ENCODE measurements at regions not wholly inside any gene's neighbourhood (a gene's known extent, or its start where the extent isn't known, plus 50 kb on each side); places are given as distances from the start of the nearest gene placed in this dataset.
A peak's percentile ranks its signal among the peaks of the same experiment; 100 is the strongest.
"Not testable (repeated sequence)": the region's sequence is repeated elsewhere in the genome, so short reads cannot be mapped to it uniquely, and the experiment has no call there.

DNA sequence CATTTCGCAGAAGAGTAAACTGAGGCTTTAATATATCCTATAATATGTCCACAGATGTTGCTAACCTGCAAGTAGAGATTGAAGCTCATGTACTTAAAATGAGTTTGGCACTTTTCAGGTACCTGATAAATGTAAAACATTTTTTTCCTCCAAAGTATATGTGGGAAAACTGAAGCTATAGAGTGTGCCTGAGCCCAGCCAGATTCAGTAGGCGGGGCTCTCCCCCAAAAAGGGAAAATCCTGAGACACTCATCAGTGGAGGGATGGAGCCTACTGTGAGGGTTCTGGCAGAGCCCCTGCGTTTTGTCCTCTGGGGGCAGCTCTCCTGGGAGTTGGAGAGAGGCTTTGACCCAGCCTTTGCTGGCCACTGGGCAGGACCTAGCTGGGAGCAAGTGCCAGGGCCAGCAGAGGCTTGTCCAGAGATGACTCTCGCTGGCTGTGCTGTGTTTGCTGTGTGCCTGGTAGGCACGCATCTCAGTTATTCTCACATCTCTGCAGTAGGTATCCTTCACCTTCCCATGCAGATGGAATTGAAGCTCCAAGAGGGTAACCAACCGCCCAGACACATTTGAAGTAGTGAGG is 81.1 kb upstream of the SPRY4 start:
- DNase-seq (ENCODE audit: low spot score): no peak

DNA sequence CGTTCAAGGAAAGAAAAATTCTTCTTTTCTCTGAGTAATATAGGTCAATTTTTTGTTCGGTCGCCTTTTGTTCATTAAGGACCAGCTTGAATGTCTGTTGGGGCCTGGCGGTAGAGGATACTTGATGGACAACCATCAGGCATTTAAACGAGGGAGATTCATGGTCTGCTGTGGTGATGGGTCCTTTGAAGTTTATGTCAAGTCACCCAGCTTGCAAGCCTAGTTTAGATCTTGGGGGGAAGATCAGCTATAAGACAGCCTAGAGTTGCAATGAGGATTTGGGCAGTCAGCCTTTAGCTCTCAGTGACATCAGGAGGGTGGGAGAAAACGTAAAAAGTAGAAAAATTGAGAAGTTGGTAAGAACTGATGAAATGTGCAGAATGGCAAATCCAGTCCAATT is 80.2 kb upstream of the SPRY4 start:
- DNase-seq (ENCODE audit: low spot score): no peak

DNA sequence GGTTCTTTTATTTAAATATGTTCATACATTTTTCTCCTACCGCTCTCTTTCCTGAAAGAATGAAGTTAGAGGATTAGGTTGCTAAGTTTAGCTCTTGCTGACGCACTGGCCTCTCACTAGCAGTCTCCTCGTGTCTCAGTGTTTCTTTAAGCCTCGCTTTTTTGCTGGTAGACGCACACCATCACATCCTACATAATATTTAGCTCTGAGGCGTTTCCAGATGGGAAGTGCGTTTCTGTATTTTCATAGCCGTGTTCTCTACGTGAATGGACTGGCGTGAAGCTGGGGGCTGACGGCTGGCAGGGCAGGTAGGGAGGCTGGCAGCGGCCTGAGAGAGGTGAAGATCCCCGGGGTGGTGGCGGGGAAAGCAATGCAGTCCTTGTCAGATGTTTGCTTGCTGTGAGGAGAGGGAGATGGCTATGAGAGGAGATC is 79.2 kb upstream of the SPRY4 start:
- no peak for DNase-seq (ENCODE audit: low spot score)

DNA sequence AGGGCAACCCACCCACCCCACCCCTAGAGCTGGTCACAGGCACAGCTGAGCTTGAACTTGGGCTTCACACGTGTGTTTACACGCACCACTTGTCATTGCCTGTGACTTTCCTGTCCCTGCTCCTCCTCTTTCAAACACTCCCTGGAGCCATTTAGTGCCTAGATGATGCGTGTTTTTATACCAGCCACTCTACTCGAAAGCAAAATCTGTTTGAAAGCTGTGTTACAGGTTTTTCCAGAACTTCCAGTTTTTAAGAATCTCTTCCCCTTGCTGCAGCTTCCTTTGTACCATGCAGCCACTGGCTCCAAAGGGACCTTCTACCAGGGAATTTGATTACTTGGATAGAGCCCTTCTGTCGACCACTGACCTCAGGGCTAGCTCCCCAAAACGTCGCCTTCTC is 78.8 kb upstream of the SPRY4 start:
- DNase-seq (ENCODE audit: low spot score): no peak

DNA sequence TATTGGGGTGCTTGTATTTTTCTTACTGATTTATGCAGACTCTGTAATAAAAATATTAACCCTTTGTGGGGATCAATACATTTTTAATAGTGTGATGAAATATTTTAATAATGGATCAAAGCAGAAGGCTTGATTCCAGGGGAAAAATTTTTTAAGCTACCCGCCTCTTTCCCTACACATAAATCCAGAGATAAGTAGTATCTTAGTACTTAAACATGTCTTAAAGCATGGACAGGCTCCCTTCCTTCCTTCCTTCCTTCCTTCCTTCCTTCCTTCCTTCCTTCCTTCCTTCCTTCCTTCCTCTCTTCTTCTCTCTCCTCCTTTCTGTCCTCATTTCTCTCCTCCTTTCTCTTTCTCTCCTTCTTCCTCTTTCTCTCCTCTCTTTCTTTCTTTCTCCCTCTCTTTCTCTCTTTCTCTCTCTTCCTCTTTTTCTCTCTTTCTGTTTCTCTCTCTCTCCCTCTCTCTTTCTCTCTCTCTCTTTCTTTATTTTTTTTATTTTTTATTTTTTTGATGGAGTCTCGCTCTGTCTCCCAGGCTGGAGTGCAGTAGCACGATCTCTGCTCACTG is 78.0 kb upstream of the SPRY4 start:
- DNase-seq (ENCODE audit: low spot score): no peak

DNA sequence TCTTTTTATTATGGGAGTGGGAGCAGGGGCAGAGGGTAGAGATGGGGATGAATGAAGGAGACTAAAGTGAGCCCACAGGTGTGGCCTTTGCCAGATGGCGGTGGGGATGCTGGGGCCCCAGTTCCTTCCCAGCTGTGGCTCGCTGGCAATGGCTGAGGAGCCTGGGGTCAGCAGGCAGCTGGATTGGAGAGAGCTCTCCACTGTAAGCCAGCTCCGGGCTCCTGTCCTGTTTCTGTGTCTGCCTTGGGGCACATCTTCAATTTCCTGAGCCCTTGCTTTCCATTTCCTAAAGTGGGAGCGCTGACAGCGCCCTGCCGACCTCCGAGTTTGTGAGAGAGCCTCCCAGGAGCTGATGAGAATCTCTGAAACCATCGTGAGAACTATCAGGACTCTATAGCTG is 75.6 kb upstream of the SPRY4 start:
- no peak for DNase-seq (ENCODE audit: low spot score)

DNA sequence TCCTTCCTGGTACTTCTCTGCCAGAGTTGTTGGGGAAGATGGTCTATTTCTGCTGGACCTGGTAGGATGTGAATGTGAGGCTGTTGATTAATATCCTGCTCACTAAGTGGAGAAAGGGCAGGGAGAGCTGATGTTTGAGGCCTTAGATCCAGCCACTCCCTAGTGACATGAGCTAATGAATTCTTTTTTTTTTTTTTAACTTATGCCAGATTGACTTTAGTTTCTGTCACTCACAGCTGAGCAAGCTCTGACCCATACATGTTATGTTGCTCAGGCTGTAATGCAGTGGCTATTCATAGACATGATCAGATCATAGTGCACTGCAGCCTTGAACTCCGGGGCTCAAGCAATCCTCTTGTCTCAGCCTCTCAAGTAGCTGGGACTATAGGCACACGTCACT is 75.1 kb upstream of the SPRY4 start:
- no peak for DNase-seq (ENCODE audit: low spot score)

DNA sequence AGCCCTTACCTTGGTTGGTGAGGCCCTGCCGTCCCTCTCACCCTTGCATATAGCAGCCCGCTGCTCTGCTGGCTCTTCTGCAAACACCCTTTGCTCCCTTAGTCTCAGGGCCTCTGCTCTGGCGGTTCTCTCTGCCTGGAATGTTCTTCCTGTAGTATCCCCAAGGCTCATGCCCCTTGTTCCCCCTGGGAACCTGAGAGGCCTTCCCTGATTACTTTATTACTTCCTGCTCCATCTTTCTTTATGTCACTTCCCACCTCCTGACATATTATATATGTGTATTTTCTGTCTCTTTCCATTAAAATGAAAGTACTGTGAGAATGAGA is 73.9 kb upstream of the SPRY4 start:
- DNase-seq (ENCODE audit: low spot score): no peak

DNA sequence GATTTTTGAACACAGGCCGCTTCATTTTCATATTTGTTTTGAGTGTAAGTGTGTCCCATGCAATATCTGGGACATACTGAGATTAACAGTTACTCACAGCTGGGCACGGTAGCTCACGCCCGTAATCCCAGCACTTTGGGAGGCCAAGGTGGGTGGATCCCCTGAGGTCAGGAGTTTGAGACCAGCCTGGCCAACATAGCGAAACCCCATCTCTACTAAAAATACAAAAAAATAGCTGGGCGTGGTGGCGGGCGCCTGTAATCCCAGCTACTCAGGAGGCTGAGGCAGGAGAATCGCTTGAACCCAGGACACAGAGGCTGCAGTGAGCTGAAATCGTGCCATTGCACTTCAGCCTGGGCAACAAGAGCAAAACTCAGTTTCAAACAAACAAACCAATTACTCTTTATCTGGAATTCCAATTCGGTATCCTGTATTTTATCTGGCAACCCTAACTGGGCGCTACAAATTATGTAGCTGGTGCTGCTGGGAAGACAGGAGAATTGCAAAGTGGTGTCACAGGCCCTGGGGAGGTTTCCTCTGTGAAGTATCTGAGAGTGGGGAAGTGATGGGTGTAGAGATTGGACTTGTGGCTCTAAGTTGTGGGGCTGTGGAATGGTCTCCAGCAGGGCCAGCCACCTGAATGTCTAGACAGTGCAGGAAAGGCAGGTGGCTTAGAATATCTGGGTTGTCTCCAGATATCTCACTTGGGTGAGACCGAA is 73.3 kb upstream of the SPRY4 start:
- DNase-seq (ENCODE audit: low spot score): not testable (repeated sequence)

DNA sequence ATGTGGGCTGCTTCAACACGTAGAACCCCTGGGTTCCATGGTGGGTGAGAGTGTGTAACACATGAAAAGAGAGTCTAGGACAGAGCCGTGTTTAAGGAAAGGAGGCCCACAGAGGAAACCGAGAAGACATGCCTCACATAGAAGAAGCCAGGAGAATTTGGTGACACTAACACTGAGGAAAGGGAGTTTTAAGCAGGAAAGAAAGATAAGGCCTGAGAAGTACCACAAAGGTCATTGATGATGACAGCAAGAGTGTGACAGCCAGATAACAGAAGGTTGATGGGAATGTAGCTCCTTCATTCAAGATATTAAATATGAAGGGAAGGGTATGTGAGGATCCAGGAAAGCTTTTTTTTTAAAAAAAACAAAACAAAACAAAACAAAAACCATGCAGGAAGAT is 72.4 kb upstream of the SPRY4 start:
- no peak for DNase-seq (ENCODE audit: low spot score)

DNA sequence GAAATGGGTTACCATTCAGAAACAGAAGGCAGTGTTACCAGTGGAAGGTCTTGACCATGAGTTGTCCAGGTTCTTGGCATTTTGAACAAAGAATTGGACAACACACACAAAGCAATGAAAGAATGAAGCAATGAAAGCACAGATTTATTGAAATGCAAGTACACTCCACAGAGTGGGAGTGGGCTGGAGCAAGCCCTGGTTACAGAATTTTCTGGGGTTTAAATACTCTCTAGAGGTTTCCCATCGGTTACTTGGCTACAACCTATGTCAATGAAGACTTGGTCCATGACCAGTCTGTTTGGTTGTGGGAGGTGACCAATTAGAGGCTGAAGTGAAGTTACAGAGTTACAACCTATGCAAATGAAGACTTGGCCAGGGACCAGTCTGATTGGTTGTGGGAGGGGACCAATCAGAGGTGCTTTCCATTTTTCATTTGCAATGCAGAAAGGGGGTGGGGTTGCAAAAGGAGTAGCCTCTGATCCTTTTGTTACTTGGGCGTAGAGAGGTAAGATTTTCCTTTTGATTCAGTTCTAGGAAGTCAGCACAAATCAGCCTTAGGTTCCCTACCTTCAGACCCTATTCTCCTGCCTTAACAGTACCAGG is 71.7 kb upstream of the SPRY4 start:
- no peak for DNase-seq (ENCODE audit: low spot score)

DNA sequence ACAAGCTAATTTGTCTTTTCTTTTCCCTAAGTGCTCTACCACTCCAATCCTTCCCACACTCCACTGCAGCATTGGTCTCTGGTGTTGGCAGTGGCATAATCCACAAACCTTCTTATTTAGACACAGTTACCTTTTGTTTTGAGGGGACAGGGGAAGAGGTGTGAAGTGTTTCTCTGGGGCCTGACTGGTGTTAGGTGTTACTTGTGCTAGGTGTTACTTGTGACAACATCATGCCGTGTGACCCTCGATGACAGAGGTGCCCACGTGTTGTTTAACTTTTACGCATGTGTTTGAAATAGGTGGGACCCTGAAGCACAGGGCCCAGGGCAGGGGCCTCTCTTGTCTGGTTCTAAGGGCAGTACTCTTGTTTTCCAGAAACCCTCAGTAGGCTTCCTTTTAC is 70.5 kb upstream of the SPRY4 start:
- DNase-seq (ENCODE audit: low spot score): no peak

DNA sequence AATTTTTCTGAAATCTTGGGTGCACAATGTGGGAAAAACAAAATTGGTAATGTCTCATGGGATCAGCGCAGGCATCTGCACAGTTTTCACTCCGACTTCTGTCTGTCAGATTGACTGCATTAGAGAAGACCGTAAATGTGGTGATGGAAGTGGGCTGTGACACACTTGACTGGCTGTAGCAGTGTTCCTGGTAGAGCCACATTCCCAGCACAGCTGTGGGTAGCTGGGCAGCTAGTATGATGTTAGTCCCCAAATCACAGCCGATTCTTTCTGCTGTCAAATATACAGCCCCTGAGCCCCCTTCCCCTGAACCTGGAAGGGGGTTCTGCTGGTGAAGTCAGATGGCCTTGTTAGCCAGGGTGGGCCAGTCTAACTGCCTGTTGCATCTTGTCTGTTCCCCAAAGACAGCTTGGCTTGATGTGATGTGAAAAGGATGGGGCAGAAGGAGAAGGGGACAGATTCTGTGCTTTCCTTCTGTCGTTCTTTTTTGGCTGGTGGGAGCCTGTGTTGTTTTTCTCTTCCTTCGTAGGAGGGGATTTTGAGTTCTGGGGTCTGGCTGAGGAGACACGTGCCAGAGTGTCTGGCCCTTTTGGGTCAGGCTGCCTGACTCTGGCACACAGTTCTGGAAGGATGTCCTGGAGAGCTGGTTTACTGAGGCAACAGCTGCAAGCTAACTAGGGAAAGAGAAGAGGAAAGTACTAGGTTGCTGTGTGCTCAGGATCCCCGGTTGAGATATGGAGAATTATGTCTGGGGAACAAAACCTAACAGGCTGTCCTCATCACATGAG is 66.4 kb upstream of the SPRY4 start:
- DNase-seq (ENCODE audit: low spot score): no peak

DNA sequence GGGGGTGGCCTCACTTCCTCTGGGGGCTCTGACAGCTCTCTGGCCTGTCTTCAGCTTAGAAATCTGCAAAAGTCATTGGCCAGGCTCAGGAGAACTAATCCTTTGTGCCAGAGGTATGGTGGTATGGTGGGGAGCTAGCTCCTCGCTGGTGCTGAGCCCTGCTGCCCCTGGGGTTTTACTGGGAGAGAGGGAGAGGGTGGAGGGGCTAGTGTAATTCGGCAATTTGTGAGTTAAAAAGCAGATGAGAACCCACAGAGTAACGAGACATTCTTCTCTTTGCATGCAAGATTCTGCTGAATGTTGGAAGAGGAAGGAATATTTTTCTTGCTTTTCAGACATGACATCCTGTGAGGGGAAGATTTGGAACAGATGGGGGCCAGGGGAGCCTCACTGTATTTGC is 65.5 kb upstream of the SPRY4 start:
- DNase-seq (ENCODE audit: low spot score): peak; percentile 34

DNA sequence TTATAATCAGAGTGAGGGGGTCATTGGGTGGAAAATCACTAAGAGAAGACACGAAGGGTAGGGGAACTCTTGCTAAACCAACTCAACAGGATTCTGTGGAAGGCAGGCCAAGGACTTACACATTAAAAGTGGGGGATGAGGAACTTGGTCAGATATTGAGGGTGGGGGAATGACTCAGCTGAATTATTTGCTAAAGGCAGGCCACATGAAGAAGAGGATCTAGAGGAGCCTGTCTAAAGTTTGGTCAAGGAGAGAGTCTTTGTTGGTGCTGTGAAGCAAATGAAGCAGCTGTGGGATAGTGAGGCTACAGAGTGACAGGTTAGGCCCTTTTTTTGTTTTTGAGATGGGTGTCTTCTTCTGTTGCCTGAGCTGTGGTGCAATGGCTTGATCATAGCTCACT is 63.9 kb upstream of the SPRY4 start:
- DNase-seq (ENCODE audit: low spot score): no peak

DNA sequence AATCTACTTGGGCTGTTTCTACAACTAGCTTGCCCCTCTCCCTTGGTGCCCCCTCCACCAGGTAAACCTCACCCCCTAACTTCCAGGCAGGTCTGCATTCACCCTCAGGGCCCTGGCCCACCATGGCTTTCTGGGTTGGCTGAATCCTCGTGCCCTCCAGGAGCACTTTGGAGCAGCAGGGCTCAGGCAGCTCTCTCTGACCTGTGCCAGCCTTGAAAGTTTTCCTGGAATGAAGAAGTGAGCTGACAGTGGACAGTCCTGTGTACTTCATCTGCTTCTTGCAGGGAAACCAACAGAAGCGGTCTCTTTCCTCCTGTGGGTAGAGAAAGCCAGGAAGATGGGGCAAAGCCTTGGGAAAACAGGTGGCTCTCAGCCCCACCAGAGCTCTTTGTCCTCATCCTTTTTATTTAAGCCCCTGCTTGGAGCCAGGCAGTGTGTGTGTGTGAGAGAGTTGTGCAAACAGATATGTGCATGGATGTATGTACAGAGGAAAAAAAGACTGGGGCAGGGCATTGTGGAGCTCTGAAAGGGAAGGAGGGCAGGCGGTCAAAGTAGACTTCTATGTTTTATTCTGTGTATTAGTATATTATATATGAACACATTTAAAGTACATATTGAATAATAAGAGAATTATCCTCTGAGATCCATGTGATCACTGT is 62.3 kb upstream of the SPRY4 start:
- DNase-seq (ENCODE audit: low spot score): no peak

DNA sequence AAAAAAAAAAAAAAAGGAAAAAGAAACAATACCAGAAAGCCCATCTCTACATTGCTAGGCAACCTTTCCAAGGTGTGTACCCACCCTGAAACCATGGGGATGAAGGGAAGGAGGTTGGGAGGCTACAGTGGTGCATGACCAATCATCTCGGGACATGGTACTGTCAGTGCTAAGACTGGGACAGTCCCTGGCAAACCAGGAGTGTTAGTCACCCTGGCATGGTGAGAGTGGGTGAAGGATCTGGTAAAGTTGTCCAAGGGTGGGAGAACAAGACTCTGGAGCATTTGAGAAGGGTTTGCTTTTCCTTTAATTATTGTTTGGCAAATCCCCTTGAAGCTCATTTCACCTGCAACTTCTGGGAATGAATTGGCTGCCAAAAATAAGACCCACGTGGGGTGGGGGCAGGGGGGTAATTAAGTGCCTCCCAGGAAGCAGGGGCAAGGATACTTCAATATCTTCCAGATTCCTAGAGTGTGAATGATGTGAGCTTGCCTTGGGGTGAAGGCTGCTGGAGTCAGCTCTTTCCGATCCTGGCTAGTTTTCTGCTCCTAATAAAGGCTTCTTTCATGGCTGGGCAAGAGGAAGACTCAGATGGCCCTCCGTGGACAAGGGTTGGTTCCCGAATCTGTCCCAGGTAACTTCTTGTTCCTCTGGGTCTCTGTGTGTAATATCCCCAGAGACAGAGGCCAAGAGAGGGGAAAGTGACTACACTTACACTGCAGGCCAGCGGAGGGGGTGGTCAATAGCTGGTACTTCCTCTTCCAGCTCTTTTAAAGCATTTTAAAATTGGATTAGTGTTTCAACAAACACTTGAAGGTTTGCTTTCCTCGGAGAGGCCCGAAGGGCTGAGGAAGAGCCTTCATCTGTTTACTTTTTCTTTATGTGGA is 61.6 kb upstream of the SPRY4 start:
- DNase-seq (ENCODE audit: low spot score): no peak

DNA sequence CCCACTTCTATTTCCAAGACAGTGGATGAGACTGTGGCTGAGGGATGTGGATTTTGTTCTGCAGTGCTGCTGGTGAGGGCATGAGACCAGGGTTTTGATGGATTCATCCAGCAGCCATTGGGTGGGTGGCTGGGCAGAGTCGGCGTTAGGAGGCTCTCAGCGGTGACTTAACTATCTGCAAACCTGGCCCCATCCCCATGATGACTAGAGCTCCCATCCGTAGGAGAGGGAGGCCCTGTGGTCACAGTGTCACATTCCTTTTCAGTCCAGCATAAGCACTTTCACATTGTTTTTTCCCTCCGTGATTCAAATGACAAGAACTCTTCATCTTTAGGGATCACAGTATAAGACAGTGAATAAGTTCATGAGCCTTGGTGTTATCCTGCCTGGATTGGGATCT is 60.4 kb upstream of the SPRY4 start:
- DNase-seq (ENCODE audit: low spot score): peak; percentile 85

DNA sequence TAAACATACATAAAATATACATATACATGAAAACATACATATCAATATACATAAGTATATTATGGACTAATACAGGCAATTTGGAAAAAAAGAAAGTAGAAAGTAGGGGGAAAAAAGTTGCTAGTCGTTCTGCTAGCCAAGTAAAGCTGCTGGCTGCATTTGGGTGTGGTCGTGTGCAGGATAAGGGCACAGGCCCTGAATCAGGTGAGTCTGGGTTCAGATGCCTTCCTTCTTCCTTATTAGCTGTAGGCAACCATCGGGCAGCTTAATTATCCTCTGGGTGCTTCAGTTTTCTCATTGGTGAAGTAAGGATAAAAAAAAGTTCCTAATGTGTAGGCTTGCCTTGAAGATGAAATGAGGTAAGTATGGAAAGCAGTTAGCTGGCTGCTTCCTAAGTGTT is 59.2 kb upstream of the SPRY4 start:
- no peak for DNase-seq (ENCODE audit: low spot score)

DNA sequence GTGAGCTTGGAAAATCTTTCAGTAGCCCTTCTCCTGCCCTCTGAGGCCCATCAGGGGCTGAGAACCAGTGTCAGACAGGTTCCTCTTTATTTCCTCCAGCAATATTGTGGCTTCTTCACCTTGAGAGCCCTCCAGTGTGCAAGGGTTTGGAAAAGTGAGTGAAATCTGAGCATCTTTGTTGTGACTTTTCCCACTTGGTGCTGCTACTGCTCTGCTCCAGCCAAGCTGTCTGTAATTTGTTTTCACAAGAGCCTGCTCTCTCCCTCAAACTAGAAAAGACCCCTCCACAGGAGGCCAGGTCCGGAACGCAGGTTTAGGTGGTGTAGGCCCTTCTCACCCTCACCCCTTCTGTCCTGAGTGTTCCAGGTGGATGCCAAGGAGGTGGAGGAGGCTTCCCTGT is 57.4 kb upstream of the SPRY4 start:
- no peak for DNase-seq (ENCODE audit: low spot score)
